ENCODE measurements at regions not wholly inside any gene's neighbourhood (a gene's known extent, or its start where the extent isn't known, plus 50 kb on each side); places are given as distances from the start of the nearest gene placed in this dataset.

GRCh38 chr2:14977021-14977420 is 344.5 kb downstream of the LRATD1 start:
- H3K27me3 ChIP-seq (ENCODE audit: control insufficient read depth in 2 of 2, insufficient read depth in 2 of 2, low read length in 2 of 2): no peaks in the 10 kb centered on the region
- Mint-ChIP-seq H3K4me3 (no peak overlapping the region), H3K9me3 (peaks cover 0 to 4% (median 2%) of the 10 kb centered on the region in 7 donors), H3K36me3 (no peaks in the 10 kb centered on the region), H3K4me1 (no peaks in the 10 kb centered on the region), H3K27ac (no peak overlapping the region), H3K27me3 (ENCODE audit: low read depth in 3 of 3) (no peaks in the 10 kb centered on the region)
- H4K20me1 ChIP-seq (ENCODE audit: insufficient read depth, low read length): no peaks in the 10 kb centered on the region
- H3K27ac ChIP-seq (ENCODE audit: low read depth in 1 of 2, low read length in 2 of 2): no peak overlapping the region
- no peaks in the 10 kb centered on the region for H3K79me2 ChIP-seq (ENCODE audit: insufficient read depth, low read length)
- TF ChIP-seq CTCF (IDR thresholded peaks at IDR 0.05): no peak
- H3K9me3 ChIP-seq (replicated peaks in 1 of 2; ENCODE audit: control insufficient read depth in 1 of 2, insufficient read depth in 1 of 2, low read length in 2 of 2): no peaks in the 10 kb centered on the region
- no peak overlapping the region for H3K4me2 ChIP-seq (replicated peaks; ENCODE audit: extremely low read depth, low read length, poor library complexity, severe bottlenecking)
- H3K9ac ChIP-seq (ENCODE audit: insufficient read depth, low read length, poor library complexity, severe bottlenecking): no peak overlapping the region
- no peak overlapping the region for H2AFZ ChIP-seq (ENCODE audit: insufficient read depth, low read depth, low read length, poor library complexity, severe bottlenecking)
- H3K36me3 ChIP-seq (replicated peaks in 1 of 2; ENCODE audit: control insufficient read depth in 1 of 2, insufficient read depth in 2 of 2, low read length in 2 of 2): no peaks in the 10 kb centered on the region
- no peaks in the 10 kb centered on the region for H3K4me1 ChIP-seq (ENCODE audit: control insufficient read depth in 1 of 2, insufficient read depth in 2 of 2, low read length in 2 of 2)
- WGBS (ENCODE audit: insufficient coverage): no CpG with 5 or more reads among the region's 1 CpG
- intact Hi-C loops (cut with micrococcal nuclease): no loop called here
- no peak overlapping the region for H3K4me3 ChIP-seq (replicated peaks in 1 of 3; ENCODE audit: low read depth in 2 of 3, low read length in 3 of 3)
- DNase-seq: no peak

DNA sequence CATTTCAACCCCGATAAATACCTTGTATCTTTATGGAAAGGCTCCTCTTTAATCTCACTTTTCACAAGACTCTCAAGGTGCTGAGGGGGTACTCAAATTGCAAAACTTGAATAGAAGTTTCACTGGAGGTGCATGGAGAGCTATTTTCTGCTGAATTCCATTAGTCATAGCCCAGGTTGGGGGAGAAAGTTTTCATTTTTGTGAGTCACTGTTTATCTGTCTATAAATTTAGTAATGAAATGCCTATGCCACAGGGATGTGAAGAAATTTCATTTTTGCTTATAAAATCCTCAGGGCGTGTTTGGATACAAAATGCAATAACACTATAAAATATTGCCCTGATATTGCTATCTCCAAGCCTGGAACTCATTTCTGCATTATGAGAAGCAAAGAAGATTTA is 346.3 kb downstream of the LRATD1 start:
- Mint-ChIP-seq H3K36me3 (no peaks in the 10 kb centered on the region), H3K4me1 (no peaks in the 10 kb centered on the region), H3K4me3 (no peak overlapping the region), H3K27ac (no peak overlapping the region), H3K9me3 (peaks cover 0 to 5% (median 3%) of the 10 kb centered on the region in 7 donors), H3K27me3 (ENCODE audit: low read depth in 3 of 3) (no peaks in the 10 kb centered on the region)
- Histone ChIP-seq H4K20me1 (ENCODE audit: insufficient read depth, low read length) (no peaks in the 10 kb centered on the region), H3K36me3 (replicated peaks in 1 of 2; ENCODE audit: control insufficient read depth in 1 of 2, insufficient read depth in 2 of 2, low read length in 2 of 2) (no peaks in the 10 kb centered on the region), H3K9me3 (replicated peaks in 1 of 2; ENCODE audit: control insufficient read depth in 1 of 2, insufficient read depth in 1 of 2, low read length in 2 of 2) (no peaks in the 10 kb centered on the region), H3K9ac (ENCODE audit: insufficient read depth, low read length, poor library complexity, severe bottlenecking) (no peak overlapping the region), H3K79me2 (ENCODE audit: insufficient read depth, low read length) (no peaks in the 10 kb centered on the region), H3K27me3 (ENCODE audit: control insufficient read depth in 2 of 2, insufficient read depth in 2 of 2, low read length in 2 of 2) (no peaks in the 10 kb centered on the region), H3K4me3 (replicated peaks in 1 of 3; ENCODE audit: low read depth in 2 of 3, low read length in 3 of 3) (no peak overlapping the region), H3K4me2 (replicated peaks; ENCODE audit: extremely low read depth, low read length, poor library complexity, severe bottlenecking) (no peak overlapping the region), H2AFZ (ENCODE audit: insufficient read depth, low read depth, low read length, poor library complexity, severe bottlenecking) (no peak overlapping the region), H3K4me1 (ENCODE audit: control insufficient read depth in 1 of 2, insufficient read depth in 2 of 2, low read length in 2 of 2) (no peaks in the 10 kb centered on the region), H3K27ac (ENCODE audit: low read depth in 1 of 2, low read length in 2 of 2) (no peak overlapping the region)
- intact Hi-C loops (cut with micrococcal nuclease): no loop called here
- WGBS (ENCODE audit: insufficient coverage): no CpG with 5 or more reads among the region's 2 CpGs
- TF ChIP-seq CTCF (IDR thresholded peaks at IDR 0.05): no peak
- DNase-seq: no peak
